COLO668 (cell line): ENCODE measurements at regions not wholly inside any gene's neighbourhood (a gene's known extent, or its start where the extent isn't known, plus 50 kb on each side); places are given as distances from the start of the nearest gene placed in this dataset.
"Not testable (repeated sequence)": the region's sequence is repeated elsewhere in the genome, so short reads cannot be mapped to it uniquely, and the experiment has no call there.

Source experiments
- DNase-seq: peaks from one replicate; lab custom pipeline; 2025; ENCODE audit not compliant: unreplicated experiment; lab: John Stamatoyannopoulos, UW

DNA sequence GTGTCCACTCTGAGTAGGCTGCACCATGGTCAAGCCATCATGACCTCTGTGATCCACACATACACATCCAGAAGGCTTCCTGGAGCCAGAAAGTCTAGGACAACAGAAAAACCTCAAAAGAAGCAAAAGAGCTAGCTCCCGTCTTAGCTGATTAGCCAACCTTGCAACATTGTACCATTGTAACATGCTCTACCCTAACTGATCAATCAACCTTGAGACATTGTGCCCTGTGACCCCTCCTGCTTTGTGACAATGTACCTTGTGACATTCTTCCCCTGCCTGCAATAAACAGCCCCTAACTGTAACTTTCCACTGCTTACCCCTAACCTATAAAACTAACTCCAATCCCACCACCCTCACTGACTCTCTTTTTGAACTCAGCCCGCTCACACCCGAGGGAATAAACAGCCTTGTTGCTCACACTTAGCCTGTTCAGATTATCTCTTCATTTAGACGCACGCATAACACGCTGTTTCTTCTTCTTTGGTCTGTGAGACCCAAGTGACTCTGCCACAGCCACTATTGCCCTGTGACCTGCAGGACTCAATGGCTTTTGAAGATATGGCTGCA lies 1104.6 kb downstream of the OTOL1 start:
- no peak for DNase-seq

GRCh38 chr3:162602619-162603018 lies 1106.0 kb downstream of the OTOL1 start:
- no peak for DNase-seq

- no peak for DNase-seq
These were observed 1109.1 kb downstream of the OTOL1 start for GRCh38 chr3:162605651-162606204.

DNA sequence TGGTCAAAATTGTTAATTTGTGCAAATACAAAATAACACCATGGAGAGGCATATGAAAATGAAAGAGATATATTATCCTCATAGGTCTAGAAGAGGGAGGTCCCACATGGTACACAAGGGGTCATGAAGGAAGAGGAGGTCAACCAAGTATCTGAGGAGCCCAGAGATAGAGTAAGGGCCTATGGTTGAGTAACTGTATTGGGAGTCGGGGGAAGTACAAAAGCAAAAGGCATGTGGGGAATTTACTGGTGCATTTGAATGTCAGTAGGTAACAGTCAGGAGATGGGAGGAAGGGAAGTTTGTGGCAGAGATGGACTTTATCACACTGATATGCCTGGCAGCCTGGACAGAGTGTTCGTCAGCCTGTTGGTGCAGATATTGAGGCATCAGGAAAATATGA lies 1113.7 kb downstream of the OTOL1 start:
- no peak for DNase-seq

- DNase-seq, result no peak
These were observed 1116.4 kb downstream of the OTOL1 start for GRCh38 chr3:162612991-162613390.

- no peak for DNase-seq
These were observed 1129.6 kb downstream of the OTOL1 start for GRCh38 chr3:162626172-162626571.

GRCh38 chr3:162628531-162628930 lies 1131.9 kb downstream of the OTOL1 start:
- DNase-seq, result no peak

DNA sequence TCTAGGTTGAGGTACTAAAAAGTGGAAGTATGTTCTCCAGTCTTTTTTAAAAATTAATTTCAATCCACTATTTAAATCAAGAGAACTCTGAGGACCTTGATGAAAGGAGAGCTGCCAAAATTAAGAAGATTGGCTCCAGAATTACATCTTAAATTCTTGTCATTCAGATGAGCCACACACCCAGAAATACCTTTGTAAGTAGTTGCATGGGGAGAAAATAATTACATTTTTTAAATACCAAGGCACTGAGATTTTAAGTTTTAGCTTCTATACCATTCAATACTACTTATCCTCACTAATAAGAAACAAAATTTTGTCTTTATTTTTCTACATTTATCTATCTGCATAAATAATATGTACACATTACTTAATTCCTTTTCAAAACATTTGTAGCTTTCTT lies 1132.8 kb downstream of the OTOL1 start:
- no peak for DNase-seq

DNA sequence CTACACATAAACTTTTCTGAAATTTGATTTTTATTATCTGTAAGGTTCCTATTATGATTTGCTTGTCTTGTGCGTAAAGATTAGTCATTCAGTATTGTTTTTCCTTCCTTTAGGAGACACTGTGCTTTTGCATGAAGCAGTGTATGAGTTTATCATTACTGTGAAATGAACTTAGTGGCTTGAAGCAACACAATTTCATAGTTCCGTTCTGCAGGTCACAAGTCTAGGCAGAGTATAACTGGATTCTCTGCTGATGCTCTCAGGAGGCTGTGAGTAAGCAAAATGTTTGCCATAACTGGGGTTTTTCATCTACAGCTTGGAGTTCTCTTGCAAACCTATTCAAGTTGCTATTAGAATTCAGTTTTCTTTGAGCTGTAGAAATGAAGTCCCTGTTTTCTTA lies 1136.1 kb downstream of the OTOL1 start:
- DNase-seq, result no peak

GRCh38 chr3:162640208-162640607 lies 1143.6 kb downstream of the OTOL1 start:
- DNase-seq, result not testable (repeated sequence)

DNA sequence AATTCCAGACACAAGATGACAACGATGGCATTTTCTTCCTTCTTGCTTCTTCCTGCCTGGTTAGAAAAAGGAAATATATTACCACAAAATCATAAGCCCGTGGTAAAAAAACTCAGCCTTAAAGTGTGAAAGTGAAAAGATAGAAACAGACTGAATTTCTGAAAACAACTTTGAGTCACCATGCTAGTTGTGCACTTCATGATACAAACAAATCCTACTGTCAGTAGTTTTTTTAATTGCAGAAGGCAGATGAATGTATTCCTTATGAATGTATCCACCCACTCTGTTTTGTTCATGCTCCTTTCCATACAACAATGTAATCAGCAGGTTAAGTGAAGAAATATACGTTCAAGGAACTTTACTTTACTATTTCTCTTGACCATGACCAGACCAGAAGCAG lies 1144.7 kb downstream of the OTOL1 start:
- DNase-seq, result no peak

DNA sequence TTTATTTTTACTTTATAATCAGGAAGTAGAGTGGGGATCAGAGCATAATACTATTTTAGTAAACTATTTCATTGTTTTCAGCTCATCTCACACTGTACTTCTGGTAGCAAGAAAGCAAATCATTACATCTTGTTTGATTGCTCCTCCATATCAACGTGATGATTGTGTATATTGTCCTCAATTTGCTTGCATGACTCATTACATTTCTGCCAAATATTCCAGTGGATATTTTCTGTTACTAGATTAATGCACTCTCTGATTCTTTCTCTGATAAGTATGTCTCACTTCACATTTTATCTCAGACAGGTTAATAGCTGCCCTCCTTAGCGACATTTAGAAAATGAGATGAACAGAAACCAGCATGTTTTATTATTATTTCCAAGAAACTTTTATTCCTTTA lies 1145.3 kb downstream of the OTOL1 start:
- DNase-seq, result no peak

GRCh38 chr3:162643245-162643644 lies 1146.6 kb downstream of the OTOL1 start:
- no peak for DNase-seq

DNA sequence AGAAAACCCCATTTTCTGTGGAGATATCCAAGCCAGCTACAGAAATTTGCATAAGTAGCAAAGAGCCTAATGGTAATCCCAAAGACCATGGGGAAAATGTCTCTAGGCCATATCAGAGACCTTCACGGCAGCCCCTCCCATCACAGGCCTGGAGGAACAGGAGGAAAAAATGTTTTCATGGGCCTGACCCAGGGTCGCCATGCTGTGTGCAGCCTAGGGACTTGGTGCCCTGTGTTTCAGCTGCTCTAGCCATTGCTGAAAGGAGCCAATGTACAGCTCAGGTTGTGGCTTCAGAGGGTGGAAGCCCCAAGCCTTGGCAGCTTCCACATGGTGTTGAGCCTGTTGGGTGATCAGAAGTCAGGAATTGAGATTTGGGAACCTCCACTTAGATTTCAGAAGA lies 1150.7 kb downstream of the OTOL1 start:
- DNase-seq, result no peak

- no peak for DNase-seq
These were observed 1161.4 kb downstream of the OTOL1 start for GRCh38 chr3:162658003-162658402.

GRCh38 chr3:162665684-162666391 lies 1169.2 kb downstream of the OTOL1 start:
- no peak for DNase-seq

DNA sequence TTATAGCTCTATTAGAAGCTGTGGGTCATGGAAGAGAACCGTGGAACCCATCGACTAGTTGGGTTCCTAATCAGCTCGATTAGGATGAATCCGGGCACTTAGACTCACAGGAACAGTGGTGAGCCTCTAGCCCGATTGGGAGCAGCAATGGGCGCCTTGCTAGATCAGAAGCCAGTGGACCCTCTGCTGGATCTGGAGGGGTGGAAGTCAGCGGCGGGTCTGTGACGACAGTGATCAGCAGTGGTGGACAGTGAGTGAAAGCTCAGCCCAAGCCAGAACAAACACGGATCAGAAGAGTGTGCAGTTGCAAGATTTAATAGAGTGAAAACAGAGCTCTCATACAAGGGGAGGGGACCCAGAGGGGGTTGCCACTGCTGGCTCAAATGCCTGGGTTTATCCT lies 1170.2 kb downstream of the OTOL1 start:
- DNase-seq, result no peak

DNA sequence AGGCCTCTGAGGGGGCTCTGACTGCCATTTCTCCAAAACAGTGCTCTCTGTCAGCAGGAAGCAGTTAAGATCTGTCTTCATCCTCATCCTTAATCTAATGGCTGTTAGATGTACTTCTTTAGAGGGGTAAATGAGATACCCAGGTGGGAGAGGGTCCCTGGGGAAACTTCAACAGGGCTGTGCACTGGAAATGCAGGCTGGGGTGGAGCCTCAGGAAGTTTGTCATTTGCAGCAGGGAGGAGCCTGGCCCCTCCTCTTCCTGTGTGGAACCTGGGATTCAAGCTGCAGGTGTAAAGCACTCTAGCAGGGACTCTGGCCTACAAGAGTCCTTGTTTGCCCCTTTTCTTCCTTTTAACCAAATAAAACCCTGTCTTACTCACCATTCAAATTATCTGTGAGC lies 1173.6 kb downstream of the OTOL1 start:
- no peak for DNase-seq

DNA sequence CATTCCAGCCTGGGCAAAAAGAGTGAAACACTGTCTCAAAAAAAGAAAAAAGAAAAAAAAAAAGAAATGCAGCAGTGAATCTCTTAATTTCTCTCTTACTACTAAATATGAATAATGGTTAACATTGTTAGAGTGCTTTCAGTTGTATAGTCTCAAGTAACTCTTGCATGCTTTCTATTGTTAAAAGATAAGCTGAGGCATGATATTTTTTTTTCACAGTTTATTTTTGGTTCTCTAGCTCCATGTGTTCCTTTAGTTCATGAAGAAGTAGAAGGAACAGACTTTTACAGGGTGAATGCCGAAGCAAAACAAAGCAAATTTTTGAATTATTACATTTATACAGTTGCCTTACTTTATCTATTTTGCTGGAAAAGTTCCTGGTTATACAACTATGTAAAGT lies 1180.9 kb downstream of the OTOL1 start:
- no peak for DNase-seq

DNA sequence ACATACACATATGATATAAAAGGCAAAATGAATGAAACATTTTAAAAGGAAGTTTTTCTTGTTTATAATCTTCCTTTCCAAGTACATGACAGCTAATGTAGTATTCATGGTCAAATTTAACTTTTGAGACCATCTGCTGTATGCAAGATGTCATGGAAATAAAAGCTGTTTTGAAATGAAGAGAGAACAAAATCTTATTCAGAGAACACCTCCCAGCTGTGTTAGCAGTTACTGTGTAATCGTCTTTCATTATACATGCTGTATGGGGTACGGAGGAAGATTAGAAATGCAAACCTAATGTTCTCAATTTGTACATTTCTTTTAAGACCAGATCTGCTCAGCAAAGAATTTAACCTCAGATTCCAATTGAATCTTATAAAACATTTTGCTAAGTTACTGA lies 1182.3 kb downstream of the OTOL1 start:
- DNase-seq, result no peak

DNA sequence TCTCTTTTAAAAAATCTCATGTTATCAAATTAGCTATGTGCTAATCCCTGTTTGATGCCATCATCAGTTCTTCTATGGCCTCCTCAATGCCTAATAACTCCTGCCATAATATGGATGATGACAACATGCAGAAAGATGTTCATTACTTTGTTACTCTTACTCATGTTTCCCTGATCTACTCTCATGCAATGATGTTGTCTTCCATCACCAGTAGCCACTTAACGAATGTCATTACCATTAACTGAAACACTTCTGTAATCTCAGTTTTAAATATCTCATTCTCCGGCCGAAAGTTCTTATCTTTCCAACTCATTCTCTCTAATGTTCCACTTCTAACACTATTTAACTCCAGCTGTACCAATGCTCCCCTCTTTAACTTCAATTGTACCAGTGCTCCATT lies 1187.7 kb downstream of the OTOL1 start:
- no peak for DNase-seq

DNA sequence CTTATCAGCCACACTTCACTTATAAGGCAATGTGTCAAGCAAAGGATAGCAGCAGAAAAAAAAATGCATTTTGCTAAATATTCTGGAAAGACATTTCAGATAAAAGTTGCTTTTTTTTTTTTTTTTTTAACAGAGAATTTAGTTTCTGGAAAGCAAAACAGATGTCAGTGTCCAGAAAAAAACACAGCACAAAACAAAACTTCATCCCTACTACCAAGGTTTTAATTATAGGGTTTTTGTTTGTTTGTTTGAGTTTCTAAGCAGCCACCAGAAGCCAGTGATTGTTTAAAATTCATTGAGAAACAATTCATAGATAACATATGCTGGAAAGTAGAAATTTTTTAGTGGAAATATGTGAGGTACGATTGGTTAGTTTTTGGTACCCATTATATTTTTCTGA lies 1202.7 kb downstream of the OTOL1 start:
- no peak for DNase-seq

GRCh38 chr3:162701211-162701610 lies 1204.6 kb downstream of the OTOL1 start:
- DNase-seq, result no peak
